Right forelimb (tissue), 1 donor: ENCODE measurements at regions not wholly inside any gene's neighbourhood (a gene's known extent, or its start where the extent isn't known, plus 50 kb on each side); places are given as distances from the start of the nearest gene placed in this dataset.
"Not testable (repeated sequence)": the region's sequence is repeated elsewhere in the genome, so short reads cannot be mapped to it uniquely, and the experiment has no call there.

ENCODE experiments used
- DNase-seq: peaks from one replicate; pipeline ENCODE4 v3.0.0-alpha.2; 2018

DNA sequence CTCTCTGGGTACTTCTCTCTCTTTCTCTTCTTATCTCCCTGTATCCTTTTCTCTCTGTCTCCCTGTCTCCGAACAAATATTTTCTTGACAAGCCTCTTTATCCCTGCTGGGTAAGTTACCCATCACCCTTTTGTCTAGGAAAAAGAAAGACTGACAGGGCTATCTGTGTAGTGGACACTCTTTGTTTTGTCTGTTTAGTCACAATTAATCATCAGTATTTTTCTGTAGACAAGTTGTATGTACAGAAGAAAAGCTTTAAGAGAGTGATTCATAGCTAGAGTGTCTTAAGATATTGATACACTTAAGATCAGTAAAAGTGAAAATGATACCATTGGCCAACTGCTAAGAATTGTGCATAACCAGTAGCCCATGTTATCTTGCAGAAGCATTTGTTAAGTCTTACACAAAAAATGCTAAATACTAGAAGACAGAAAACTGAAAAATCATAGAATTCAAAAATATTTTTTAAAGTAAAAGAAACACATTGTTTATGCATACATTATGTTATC, 1043.8 kb upstream of the EDIL3 start:
- DNase-seq = no peak

DNA sequence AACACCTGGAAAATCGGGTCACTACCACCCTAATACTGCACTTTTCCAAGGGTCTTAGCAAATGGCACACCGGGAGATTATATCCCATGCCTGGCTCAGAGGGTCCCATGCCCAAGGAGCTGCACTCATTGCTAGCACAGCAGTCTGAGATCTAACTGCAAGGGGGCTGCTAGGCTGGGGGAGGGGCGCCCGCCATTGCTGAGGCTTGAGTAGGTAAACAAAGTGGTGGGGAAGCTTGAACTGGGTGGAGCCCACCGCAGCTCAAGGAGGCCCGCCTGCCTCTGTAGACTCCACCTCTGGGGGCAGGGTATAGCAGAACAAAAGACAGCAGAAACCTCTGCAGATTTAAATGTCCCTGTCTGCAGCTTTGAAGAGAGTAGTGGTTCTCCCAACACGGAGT, 1047.0 kb upstream of the EDIL3 start:
- not testable (repeated sequence) for DNase-seq

DNA sequence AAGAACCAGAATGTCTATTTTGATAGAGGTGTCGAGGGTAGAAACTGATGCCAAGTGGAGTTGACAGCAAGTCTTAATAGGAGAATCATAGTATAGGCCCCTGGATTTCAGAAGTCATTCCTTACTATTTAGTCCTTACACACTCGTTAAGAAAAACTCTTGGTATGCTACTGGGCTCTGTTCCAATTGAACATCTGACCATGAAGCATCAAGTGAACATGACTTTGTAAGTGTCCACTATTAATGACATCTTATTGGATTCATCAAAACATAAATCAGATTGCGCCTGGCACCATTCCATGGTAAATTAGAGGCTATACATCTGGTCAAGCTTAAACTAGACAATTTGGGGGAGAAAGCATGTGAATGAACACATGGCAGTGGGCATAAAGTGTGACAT, 1056.5 kb upstream of the EDIL3 start:
- no peak for DNase-seq

DNA sequence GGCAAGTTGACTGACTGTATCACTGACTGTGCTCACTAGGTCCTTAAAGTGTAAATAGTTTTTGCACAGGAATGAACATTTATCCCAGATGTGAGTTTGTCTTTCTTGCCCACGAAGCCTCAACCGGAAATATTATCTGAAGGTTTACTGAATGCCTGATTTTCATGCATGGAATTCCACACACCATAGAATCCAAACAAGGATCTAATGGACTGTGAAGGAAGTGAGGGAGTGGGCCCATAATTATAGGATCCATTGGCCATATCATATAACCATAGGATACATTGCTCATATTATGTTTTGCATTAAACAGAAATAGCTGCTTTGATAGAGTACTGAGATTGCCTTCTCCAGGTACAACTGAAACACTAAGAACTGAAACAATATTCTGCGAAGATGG, 1057.2 kb upstream of the EDIL3 start:
- DNase-seq = no peak

GRCh38 chr5:85452322-85453025, 1067.8 kb upstream of the EDIL3 start:
- DNase-seq = no peak

- no peak for DNase-seq
Observed at GRCh38 chr5:85453026-85453349, 1068.3 kb upstream of the EDIL3 start.

- no peak for DNase-seq
Observed at GRCh38 chr5:85458319-85458718, 1073.6 kb upstream of the EDIL3 start.

- DNase-seq = no peak
Observed at GRCh38 chr5:85462957-85463356, 1078.3 kb upstream of the EDIL3 start.

- no peak for DNase-seq
Observed at GRCh38 chr5:85466423-85466822, 1081.7 kb upstream of the EDIL3 start.

DNA sequence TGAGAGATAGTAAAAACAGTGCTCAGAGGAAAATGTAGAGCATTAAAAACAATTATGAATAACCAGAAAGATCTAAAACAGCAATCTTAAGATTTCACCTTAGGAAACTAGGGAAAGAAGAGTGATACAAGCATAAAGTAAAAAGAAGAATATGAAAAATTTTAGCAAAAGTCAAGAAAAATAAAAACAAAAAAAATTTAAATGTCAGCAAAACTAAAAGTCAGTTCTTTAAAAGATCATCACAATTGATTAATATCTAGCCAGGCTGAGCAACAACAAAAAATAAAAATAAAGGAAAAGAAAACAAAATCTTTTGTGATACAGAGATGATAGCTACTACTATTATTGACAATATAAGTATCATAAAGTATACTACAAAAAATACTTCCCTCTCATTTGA, 1088.1 kb upstream of the EDIL3 start:
- no peak for DNase-seq

- DNase-seq = not testable (repeated sequence)
Observed at GRCh38 chr5:85475151-85475550, 1090.5 kb upstream of the EDIL3 start.

DNA sequence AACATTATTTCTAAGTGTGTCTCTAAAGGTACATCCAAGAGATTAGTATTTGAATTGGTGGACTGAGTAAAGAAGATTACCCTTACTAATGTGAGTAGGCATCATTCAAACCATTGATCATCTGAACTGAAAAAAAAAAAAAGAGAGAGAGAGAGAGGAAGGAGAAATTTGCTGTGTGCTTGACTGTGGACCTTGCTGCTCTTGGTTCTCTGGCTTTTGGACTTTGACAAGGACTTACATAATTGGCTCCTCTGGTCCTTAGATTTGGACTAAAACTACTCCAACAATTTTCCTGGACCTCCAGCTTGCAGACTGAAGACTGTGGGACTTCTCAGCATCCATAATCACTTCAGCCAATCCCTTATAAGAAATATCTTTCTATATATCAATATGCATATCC, 1091.9 kb upstream of the EDIL3 start:
- DNase-seq = no peak

GRCh38 chr5:85479849-85480248, 1095.2 kb upstream of the EDIL3 start:
- no peak for DNase-seq

- DNase-seq = no peak
Observed at GRCh38 chr5:85484982-85485574, 1100.4 kb upstream of the EDIL3 start.

GRCh38 chr5:85488295-85488694, 1103.6 kb upstream of the EDIL3 start:
- DNase-seq = no peak

DNA sequence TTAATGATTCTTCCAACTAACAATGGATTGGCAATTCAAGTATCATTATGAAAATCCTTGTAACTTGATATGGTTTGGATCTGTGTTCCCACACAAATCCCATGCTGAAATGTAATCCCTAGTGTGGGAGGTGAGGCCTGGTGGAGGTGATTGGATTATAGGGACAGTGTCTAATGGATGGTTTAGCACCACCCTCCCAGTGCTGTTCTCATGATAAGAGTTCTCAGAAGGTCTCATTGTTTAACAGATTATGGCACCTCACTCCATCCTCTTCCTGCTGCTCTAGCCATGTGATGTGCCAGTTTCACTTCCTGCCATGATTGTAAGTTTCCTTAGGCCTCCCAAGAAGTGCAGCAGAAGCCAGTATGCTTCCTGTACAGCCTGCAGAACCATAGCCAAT, 1116.2 kb upstream of the EDIL3 start:
- DNase-seq = no peak

DNA sequence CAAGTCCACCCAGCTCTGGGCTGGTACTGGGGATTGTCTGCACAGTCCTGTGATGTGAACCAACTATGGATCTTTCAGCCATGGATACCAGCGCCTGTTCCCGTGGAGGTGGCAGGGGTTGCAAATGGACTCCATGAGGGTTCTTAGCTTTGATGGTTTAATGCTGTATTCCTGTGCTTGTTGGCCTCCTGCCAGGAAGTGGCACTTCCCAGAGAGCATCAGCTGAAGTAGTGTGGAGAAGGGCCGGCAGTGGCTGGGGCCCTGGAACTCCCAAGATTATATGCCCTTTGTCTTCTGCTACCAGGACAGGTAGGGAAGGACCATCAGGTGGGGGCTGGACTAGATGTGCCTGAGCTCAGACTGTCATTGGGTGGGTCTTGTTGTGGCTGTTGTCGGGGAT, 1104.8 kb upstream of the COX7C start:
- no peak for DNase-seq

GRCh38 chr5:85515588-85515987, 1102.2 kb upstream of the COX7C start:
- DNase-seq = no peak

DNA sequence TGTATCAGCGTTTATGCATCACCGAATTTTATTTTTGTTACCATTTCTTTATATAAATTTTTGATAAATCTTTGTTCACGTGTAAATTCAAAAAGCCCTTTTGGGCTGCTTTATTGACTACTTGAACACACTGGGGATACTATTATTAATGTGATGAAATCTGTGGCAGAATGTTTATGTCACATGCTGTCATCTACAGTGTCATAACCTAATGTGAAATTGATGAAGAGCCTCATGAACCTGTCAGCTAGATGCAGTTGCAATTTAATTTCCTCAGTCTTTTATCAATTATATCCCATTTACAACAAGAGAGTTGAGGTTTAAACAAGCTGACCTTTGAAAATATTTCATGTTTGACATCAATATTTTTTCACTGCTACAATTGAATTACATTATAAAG, 1100.4 kb upstream of the COX7C start:
- no peak for DNase-seq

DNA sequence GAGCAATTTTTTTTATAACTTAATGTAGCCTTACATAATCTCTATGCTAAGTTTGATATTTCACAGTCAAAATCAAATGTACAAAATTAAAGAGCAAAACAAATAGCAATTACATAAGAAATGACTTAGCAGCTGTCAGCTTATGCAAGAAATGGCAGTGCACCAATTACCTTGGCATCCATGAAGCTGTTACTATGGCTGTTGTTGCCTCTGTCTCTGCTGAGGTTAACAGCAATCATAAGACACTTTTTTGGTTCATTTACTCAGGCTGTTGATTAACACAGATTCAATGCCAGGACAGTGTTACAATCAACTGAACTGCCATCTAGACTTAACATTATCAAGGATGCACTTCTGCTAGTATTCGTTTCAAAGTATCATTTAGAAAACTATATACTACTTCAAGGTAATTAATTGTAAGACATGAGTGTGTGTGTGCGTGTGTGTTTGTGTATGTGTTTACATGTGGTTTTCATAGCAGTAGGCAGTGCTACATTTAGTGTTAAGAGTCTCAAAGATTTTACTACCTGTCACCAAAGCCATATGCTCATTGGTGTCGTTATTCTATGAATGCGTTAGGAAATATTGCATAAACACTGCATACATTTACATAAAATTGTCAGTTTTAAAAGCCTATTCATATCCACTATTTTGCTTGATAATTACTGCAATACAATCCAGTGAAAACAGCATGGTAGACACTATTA, 1084.2 kb upstream of the COX7C start:
- no peak for DNase-seq

GRCh38 chr5:85538362-85538761, 1079.4 kb upstream of the COX7C start:
- no peak for DNase-seq

DNA sequence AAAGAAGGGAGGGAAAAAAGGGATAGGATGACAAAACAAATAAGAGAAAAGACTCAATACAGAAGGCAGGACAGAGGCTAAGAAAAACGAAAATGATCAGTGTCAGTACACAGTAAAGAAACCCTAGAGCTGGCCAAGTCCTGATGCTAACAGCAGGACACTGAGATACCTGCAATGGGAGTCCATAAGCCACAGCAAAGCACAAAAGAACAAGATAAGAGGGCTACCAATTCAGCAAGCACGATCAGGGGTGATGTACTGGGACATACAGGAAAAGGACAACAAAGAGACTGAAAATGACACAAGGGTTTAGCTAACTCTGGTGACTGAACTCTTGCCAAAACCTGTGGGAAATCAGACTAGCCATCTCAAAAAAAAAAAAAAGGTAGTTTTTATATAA, 1072.6 kb upstream of the COX7C start:
- DNase-seq = no peak

DNA sequence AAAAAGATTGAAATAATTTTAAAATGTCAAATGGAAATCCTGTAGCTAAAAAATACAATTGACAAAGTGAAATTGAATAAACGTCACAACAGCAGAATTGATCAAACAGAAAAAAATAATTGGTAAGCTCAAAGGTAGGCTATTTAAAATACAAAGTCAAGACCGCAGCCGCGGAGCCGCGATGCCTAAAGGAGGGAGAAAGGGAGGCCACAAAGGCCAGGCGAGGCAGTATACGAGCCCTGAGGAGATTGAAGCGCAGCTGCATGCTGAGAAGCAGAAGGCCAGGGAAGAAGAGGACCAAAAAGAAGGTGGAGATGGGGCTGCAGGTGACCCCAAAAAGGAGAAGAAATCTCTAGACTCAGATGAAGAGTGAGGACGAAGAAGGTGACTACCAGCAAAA, 1068.5 kb upstream of the COX7C start:
- no peak for DNase-seq

DNA sequence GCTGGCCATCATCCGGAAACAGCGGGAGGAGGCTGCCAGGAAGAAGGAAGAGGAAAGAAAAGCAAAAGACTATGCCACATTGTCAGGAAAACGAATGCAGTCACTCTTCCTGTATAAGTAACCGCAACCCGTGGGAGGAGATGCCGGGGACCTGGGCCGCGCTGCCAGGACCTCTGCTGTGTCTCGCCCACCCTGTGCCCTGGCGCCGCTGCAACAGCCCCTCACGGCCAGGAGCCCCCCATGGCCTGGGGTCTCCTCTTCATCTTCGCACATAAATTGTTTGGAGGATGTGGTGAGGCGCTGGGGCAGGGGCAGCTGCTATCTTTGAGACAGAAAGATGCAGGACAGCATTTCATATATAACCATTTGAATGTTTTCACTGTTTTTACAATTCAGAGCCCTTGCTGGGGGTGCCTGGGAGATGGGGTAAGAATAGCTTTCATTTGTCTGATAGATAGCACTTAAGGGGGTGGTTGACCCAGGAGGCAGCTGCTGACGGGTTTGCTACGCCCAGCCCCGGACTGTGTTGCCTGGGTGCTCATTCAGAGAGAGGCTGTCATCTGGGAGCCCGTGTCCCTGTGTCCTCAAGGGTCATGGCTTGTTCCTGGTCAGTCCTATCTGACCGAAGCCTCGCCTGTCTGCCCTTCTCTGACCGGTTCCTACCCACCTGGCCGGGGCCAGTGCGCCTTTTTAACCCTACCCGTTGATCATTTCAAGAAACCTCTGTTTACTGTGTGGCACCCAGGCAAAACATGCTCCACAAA, 1067.7 kb upstream of the COX7C start:
- DNase-seq = no peak
